Neural progenitor cell (in vitro differentiated cells): ENCODE measurements at regions not wholly inside any gene's neighbourhood (a gene's known extent, or its start where the extent isn't known, plus 50 kb on each side); places are given as distances from the start of the nearest gene placed in this dataset.

Experiments
- DNase-seq: peaks from one replicate; pipeline ENCODE4 v3.0.0-alpha.2; 2016; ENCODE audit warnings: low spot score
- H2AFZ ChIP-seq: fragments of 200-600 bp; sonication (generic); replicated peaks from 2 replicates; pipeline ENCODE4 v1.6.1; 2016; ENCODE audit warnings: antibody characterized with exemption
- H3F3A ChIP-seq: fragments of 200-600 bp; sonication (generic); 2 replicates; pipeline ENCODE4 v1.6.1; 2016; ENCODE audit warnings: antibody characterized with exemption, low read depth
- H3K27ac ChIP-seq: fragments of 200-600 bp; sonication (generic); 2 replicates; pipeline ENCODE4 v1.5.1; 2016; ENCODE audit warnings: mild to moderate bottlenecking
- H3K27me3 ChIP-seq: fragments of 200-600 bp; sonication (generic); 2 replicates; pipeline ENCODE4 v1.6.1; 2016; ENCODE audit warnings: mild to moderate bottlenecking, moderate library complexity
- H3K36me3 ChIP-seq: fragments of 200-600 bp; sonication (generic); 2 replicates; pipeline ENCODE4 v1.5.1; 2016
- H3K4me1 ChIP-seq: fragments of 200-600 bp; sonication (generic); 2 replicates; pipeline ENCODE4 v1.6.1; 2016; ENCODE audit warnings: mixed run types
- H3K4me2 ChIP-seq: fragments of 200-600 bp; sonication (generic); 2 replicates; pipeline ENCODE4 v1.6.1; 2016
- H3K4me3 ChIP-seq: fragments of 200-600 bp; sonication (generic); 2 replicates; pipeline ENCODE4 v1.5.1; 2016
- H3K79me2 ChIP-seq: fragments of 200-600 bp; sonication (generic); 2 replicates; pipeline ENCODE4 v1.6.1; 2016; ENCODE audit warnings: low read depth
- H3K9ac ChIP-seq: fragments of 200-600 bp; sonication (generic); 2 replicates; pipeline ENCODE4 v1.6.1; 2016
- H3K9me3 ChIP-seq: fragments of 200-600 bp; sonication (generic); 2 replicates; pipeline ENCODE4 v1.5.1; 2016; ENCODE audit warnings: low read depth
- H4K20me1 ChIP-seq: fragments of 200-600 bp; sonication (generic); 2 replicates; pipeline ENCODE4 v1.6.1; 2016; ENCODE audit warnings: low read depth
- H3K27ac Mint-ChIP-seq: 3 replicates; pipeline ENCODE4 v1.8.0; 2021; ENCODE audit warnings: mixed read lengths
- H3K27me3 Mint-ChIP-seq: 2 replicates; pipeline ENCODE4 v1.8.0; 2022; ENCODE audit warnings: low read depth, mild to moderate bottlenecking, inconsistent platforms, moderate library complexity, mixed read lengths; ENCODE audit not compliant: insufficient read depth
- H3K36me3 Mint-ChIP-seq: 3 replicates; pipeline ENCODE4 v1.8.0; 2021; ENCODE audit warnings: mixed read lengths
- H3K4me1 Mint-ChIP-seq: 3 replicates; pipeline ENCODE4 v1.8.0; 2021; ENCODE audit warnings: mixed read lengths
- H3K4me3 Mint-ChIP-seq: 3 replicates; pipeline ENCODE4 v1.8.0; 2021; ENCODE audit warnings: mild to moderate bottlenecking, moderate library complexity, mixed read lengths
- H3K9me3 Mint-ChIP-seq: 3 replicates; pipeline ENCODE4 v1.8.0; 2020; ENCODE audit warnings: mixed read lengths
- EZH2 ChIP-seq: fragments of 200-600 bp; sonication (generic); IDR thresholded peaks from 2 replicates; pipeline ENCODE4 v1.6.1; 2017; ENCODE audit warnings: antibody characterized with exemption, mild to moderate bottlenecking, moderate library complexity
- EZH2phosphoT487 ChIP-seq: fragments of 200-600 bp; sonication (generic); IDR thresholded peaks from 2 replicates; pipeline ENCODE4 v1.6.1; 2017; ENCODE audit warnings: antibody characterized with exemption
- TF ChIP-seq, protein P1 (sequence below): fragments of 200-600 bp; sonication (generic); IDR thresholded peaks from 2 replicates; pipeline ENCODE4 v1.5.1; 2017; ENCODE audit warnings: antibody characterized with exemption, mild to moderate bottlenecking

DNA sequence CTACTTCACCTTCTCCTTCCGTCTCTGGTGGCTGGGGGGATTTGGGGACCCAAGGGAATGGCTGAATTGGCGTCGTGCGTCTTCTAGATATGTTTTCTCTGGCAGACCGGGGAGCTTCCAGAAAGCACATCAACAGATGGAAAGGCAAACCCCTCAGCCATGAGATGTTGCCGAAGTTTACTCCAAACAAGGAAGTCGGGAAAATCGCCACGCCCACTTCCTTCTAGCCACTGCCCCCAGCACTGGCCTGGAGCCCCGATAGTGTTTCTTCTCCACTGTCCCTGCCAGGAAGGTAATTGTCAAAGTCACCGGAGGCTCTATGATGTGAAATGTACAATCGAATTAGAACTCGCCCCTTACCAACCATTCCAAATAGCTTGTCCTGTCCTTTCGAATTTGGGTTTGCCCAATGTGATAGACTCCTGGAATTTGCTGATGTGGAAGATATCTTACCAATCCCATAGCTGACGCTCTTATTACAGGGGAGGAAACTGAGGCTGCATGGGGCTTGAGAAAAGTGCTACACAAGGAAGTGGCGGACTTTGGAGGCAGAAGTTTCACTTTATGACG, 191.0 kb downstream of the LSM5 start:
- H2AFZ ChIP-seq, result peak overlapping the region; percentile 82
- peaks cover 29% of the 10 kb centered on the region for H3K27me3 Mint-ChIP-seq
- no peaks in the 10 kb centered on the region for H3K79me2 ChIP-seq
- DNase-seq, result peak; percentile 60
- peak overlapping the region; percentile 94 for H3K4me3 Mint-ChIP-seq
- no peaks in the 10 kb centered on the region for H4K20me1 ChIP-seq
- H3K27ac ChIP-seq, result no peak overlapping the region
- peaks cover 3% of the 10 kb centered on the region for H3K9me3 Mint-ChIP-seq
- no peak overlapping the region for H3K27ac Mint-ChIP-seq
- H3K36me3 ChIP-seq, result no peaks in the 10 kb centered on the region
- TF ChIP-seq, protein P1, sequence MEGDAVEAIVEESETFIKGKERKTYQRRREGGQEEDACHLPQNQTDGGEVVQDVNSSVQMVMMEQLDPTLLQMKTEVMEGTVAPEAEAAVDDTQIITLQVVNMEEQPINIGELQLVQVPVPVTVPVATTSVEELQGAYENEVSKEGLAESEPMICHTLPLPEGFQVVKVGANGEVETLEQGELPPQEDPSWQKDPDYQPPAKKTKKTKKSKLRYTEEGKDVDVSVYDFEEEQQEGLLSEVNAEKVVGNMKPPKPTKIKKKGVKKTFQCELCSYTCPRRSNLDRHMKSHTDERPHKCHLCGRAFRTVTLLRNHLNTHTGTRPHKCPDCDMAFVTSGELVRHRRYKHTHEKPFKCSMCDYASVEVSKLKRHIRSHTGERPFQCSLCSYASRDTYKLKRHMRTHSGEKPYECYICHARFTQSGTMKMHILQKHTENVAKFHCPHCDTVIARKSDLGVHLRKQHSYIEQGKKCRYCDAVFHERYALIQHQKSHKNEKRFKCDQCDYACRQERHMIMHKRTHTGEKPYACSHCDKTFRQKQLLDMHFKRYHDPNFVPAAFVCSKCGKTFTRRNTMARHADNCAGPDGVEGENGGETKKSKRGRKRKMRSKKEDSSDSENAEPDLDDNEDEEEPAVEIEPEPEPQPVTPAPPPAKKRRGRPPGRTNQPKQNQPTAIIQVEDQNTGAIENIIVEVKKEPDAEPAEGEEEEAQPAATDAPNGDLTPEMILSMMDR, result no peak
- no peak for TF ChIP-seq EZH2phosphoT487
- TF ChIP-seq EZH2, result no peak
- H3K9me3 ChIP-seq, result no peaks in the 10 kb centered on the region
- peaks cover 90% of the 10 kb centered on the region for H3K27me3 ChIP-seq
- no peaks in the 10 kb centered on the region for H3K4me1 ChIP-seq
- H3K4me1 Mint-ChIP-seq, result peaks cover 13% of the 10 kb centered on the region
- no peaks in the 10 kb centered on the region for H3F3A ChIP-seq
- H3K9ac ChIP-seq, result no peak overlapping the region
- no peaks in the 10 kb centered on the region for H3K36me3 Mint-ChIP-seq
- H3K4me3 ChIP-seq, result peak overlapping the region; percentile 67
- peak overlapping the region; percentile 92 for H3K4me2 ChIP-seq

DNA sequence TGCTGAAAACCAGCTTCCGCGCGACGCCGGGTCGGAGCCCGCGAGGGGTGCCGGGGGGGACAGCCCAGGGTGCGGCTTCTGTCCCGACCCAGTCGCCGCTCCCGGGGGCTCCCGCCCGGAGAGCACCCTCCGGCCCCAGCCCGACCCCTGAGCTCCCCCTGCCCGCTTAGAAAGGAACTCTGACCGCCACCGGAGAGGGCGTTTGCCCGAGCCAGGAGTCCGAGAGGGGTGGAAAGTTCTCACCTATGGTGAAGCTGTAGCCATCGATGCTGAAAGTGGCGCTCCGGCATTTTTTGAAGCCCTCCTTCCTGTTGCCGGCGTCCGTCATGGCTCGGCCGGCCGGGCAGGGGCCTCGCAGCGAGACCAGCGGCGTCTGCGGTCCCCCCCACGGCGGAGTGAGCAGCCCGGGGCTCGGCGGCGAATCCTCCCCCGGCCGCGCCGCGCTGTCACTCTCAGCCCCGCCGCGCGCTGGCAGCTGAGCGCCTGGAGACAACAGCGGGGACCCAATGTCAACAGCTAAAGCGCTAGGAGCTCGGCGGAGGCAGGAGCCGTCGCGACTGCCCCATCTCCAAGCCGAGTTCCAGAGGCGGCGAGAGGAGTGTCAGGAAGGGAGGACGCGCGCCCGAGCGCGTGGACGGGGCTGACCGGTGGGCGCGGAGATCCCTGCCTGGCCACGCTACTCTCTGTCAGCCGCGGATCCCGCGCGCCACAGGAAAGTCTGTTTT, 191.6 kb downstream of the LSM5 start:
- H3K27ac ChIP-seq, result no peak overlapping the region
- no peaks in the 10 kb centered on the region for H3K9me3 ChIP-seq
- H3K36me3 ChIP-seq, result no peaks in the 10 kb centered on the region
- peak; percentile 62 for DNase-seq
- TF ChIP-seq EZH2, result peak; percentile 93
- peak; percentile 87 for TF ChIP-seq EZH2phosphoT487
- TF ChIP-seq, protein P1, result peak; percentile 25
- peak overlapping the region; percentile 67 for H3K4me3 ChIP-seq
- H3K4me1 ChIP-seq, result peaks cover 4% of the 10 kb centered on the region
- no peaks in the 10 kb centered on the region for H3K36me3 Mint-ChIP-seq
- H3K9ac ChIP-seq, result no peak overlapping the region
- peak overlapping the region; percentile 82 for H2AFZ ChIP-seq
- H3K9me3 Mint-ChIP-seq, result peaks cover 3% of the 10 kb centered on the region
- no peaks in the 10 kb centered on the region for H3K79me2 ChIP-seq
- peaks cover 19% of the 10 kb centered on the region for H3K4me1 Mint-ChIP-seq
- H3K4me2 ChIP-seq, result peak overlapping the region; percentile 92
- H3K27me3 Mint-ChIP-seq, result peaks cover 27% of the 10 kb centered on the region
- H3F3A ChIP-seq, result no peaks in the 10 kb centered on the region
- H4K20me1 ChIP-seq, result no peaks in the 10 kb centered on the region
- peaks cover 88% of the 10 kb centered on the region for H3K27me3 ChIP-seq
- H3K27ac Mint-ChIP-seq, result no peak overlapping the region
- peak overlapping the region; percentile 94 for H3K4me3 Mint-ChIP-seq

DNA sequence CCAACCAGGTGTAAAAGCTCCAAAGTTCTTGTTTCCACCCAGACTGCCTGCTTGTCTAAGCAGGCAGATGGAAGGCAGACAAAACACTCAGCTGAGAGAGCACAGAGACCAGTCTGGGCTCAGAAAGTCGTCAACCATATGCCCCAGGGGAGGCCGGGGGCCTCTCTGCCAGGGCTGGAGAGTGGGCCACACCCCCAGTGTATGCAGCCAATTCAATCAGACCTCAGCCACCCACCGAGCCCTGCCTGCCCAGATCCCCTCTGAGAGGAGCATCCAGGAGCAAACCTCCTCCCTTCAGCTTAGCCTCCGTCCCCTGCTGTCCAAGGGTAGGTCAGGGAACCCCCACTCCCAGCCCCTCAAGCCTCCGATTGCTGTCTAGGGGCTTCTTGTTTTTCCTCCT, 196.3 kb downstream of the LSM5 start:
- no peaks in the 10 kb centered on the region for H3F3A ChIP-seq
- H3K27ac ChIP-seq, result no peak overlapping the region
- no peaks in the 10 kb centered on the region for H4K20me1 ChIP-seq
- no peak overlapping the region for H2AFZ ChIP-seq
- peaks cover 13% of the 10 kb centered on the region for H3K27me3 Mint-ChIP-seq
- H3K36me3 ChIP-seq, result no peaks in the 10 kb centered on the region
- H3K9me3 Mint-ChIP-seq, result peaks cover 3% of the 10 kb centered on the region
- DNase-seq, result no peak
- peaks cover 14% of the 10 kb centered on the region for H3K4me1 Mint-ChIP-seq
- H3K4me3 Mint-ChIP-seq, result no peak overlapping the region
- peaks cover 14% of the 10 kb centered on the region for H3K4me1 ChIP-seq
- no peak overlapping the region for H3K27ac Mint-ChIP-seq
- no peak overlapping the region for H3K9ac ChIP-seq
- H3K4me2 ChIP-seq, result peak overlapping the region; percentile 10
- H3K9me3 ChIP-seq, result no peaks in the 10 kb centered on the region
- no peak overlapping the region for H3K4me3 ChIP-seq
- no peaks in the 10 kb centered on the region for H3K79me2 ChIP-seq
- TF ChIP-seq EZH2 (no peak), EZH2phosphoT487 (no peak)
- TF ChIP-seq, protein P1, result no peak
- peaks cover 41% of the 10 kb centered on the region for H3K27me3 ChIP-seq
- H3K36me3 Mint-ChIP-seq, result no peaks in the 10 kb centered on the region
